SK-N-SH treated with all-trans-retinoic acid at 6 μM for 48 hours (cell line): ENCODE measurements at regions not wholly inside any gene's neighbourhood (a gene's known extent, or its start where the extent isn't known, plus 50 kb on each side); places are given as distances from the start of the nearest gene placed in this dataset.

Experiments
- CSDC2 ChIP-seq: fragments of 250-450 bp; sonication (Bioruptor Pico); IDR thresholded peaks from 2 replicates; pipeline ENCODE4 v1.5.0; 2020; ENCODE audit warnings: mild to moderate bottlenecking, moderate library complexity
- ESRRG ChIP-seq: fragments of 250-450 bp; sonication (Bioruptor Pico); IDR thresholded peaks from 2 replicates; pipeline ENCODE4 v1.6.1; 2021; ENCODE audit warnings: mild to moderate bottlenecking
- ISL1 ChIP-seq: fragments of 250-450 bp; sonication (Bioruptor Pico); IDR thresholded peaks from 2 replicates; pipeline ENCODE4 v2.1.2; 2022; ENCODE audit warnings: mild to moderate bottlenecking, moderate library complexity
- OSR1 ChIP-seq: fragments of 250-450 bp; sonication (Bioruptor Pico); IDR thresholded peaks from 2 replicates; pipeline ENCODE4 v1.8.0; 2022; ENCODE audit warnings: moderate library complexity, mild to moderate bottlenecking, inconsistent platforms
- PPARA ChIP-seq: fragments of 250-450 bp; sonication (Bioruptor Pico); IDR thresholded peaks from 2 replicates; pipeline ENCODE4 v1.5.0; 2020; ENCODE audit warnings: mild to moderate bottlenecking, borderline replicate concordance
- RARB ChIP-seq: fragments of 250-450 bp; sonication (Bioruptor Pico); IDR thresholded peaks from 2 replicates; pipeline ENCODE4 v1.8.0; 2021; ENCODE audit warnings: mild to moderate bottlenecking, moderate library complexity
- TOX ChIP-seq: fragments of 250-450 bp; sonication (Bioruptor Pico); IDR thresholded peaks from 2 replicates; pipeline ENCODE4 v1.8.0; 2021; ENCODE audit warnings: mild to moderate bottlenecking, moderate library complexity, borderline replicate concordance
- ZC3H10 ChIP-seq: fragments of 250-450 bp; sonication (Bioruptor Pico); IDR thresholded peaks from 2 replicates; pipeline ENCODE4 v1.5.1; 2021; ENCODE audit warnings: mild to moderate bottlenecking, moderate library complexity
- ZFP30 ChIP-seq: fragments of 450-650 bp; formaldehyde crosslinking; IDR thresholded peaks from 2 replicates; pipeline ENCODE4 v1.5.0; 2022; ENCODE audit warnings: mild to moderate bottlenecking, moderate library complexity
- ZNF565 ChIP-seq: fragments of 450-650 bp; formaldehyde crosslinking; conservative IDR thresholded peaks from 2 replicates; pipeline ENCODE4 v1.5.0; 2020; ENCODE audit warnings: low read depth, mild to moderate bottlenecking, moderate library complexity
- ZNF8 ChIP-seq: fragments of 450-650 bp; formaldehyde crosslinking; IDR thresholded peaks from 2 replicates; pipeline ENCODE4 v1.5.0; 2020; ENCODE audit warnings: mild to moderate bottlenecking, moderate library complexity
- TF ChIP-seq, protein P1 (sequence below): fragments of 250-450 bp; sonication (Bioruptor Pico); IDR thresholded peaks from 2 replicates; pipeline ENCODE4 v1.5.0; 2020; ENCODE audit warnings: mild to moderate bottlenecking, moderate library complexity
- TF ChIP-seq, protein P2 (sequence below): fragments of 250-450 bp; sonication (Bioruptor Pico); IDR thresholded peaks from 2 replicates; pipeline ENCODE4 v1.8.0; 2020; ENCODE audit warnings: mild to moderate bottlenecking, moderate library complexity, borderline replicate concordance
- TF ChIP-seq, protein P3 (sequence below): fragments of 250-450 bp; sonication (Bioruptor Pico); IDR thresholded peaks from 2 replicates; pipeline ENCODE4 v1.8.0; 2021; ENCODE audit warnings: low read depth, mild to moderate bottlenecking, moderate library complexity, borderline replicate concordance

DNA sequence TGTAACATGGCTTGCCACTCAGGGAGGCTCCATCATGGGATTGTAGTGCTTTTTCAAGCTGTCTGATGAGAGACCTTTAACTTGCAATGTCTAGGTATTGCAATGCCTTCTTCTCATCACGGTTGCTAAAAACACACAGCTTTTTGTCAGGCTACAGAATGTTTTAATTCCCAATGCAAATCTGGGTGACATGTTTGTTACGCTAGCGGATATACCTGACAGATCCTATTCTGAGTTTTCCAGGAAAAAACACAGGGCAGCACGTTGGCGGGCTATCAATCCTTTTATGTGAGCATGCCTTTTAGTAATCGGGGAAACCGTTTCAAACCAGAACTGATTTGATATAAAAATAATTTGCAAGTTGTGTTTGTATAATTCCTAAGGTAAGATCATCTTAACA is 577.2 kb upstream of the MAP3K7 start:
- TF ChIP-seq ZFP30 (CRISPR knock-in tag) (no peak), OSR1 (CRISPR knock-in tag) (no peak), RARB (CRISPR knock-in tag) (no peak), ZNF8 (no peak), ESRRG (CRISPR knock-in tag) (no peak), PPARA (CRISPR knock-in tag) (no peak), ISL1 (CRISPR knock-in tag) (no peak), CSDC2 (CRISPR knock-in tag) (no peak), TOX (CRISPR knock-in tag) (no peak), ZNF565 (CRISPR knock-in tag) (no peak), ZC3H10 (CRISPR knock-in tag) (no peak)
- TF ChIP-seq, protein P1, sequence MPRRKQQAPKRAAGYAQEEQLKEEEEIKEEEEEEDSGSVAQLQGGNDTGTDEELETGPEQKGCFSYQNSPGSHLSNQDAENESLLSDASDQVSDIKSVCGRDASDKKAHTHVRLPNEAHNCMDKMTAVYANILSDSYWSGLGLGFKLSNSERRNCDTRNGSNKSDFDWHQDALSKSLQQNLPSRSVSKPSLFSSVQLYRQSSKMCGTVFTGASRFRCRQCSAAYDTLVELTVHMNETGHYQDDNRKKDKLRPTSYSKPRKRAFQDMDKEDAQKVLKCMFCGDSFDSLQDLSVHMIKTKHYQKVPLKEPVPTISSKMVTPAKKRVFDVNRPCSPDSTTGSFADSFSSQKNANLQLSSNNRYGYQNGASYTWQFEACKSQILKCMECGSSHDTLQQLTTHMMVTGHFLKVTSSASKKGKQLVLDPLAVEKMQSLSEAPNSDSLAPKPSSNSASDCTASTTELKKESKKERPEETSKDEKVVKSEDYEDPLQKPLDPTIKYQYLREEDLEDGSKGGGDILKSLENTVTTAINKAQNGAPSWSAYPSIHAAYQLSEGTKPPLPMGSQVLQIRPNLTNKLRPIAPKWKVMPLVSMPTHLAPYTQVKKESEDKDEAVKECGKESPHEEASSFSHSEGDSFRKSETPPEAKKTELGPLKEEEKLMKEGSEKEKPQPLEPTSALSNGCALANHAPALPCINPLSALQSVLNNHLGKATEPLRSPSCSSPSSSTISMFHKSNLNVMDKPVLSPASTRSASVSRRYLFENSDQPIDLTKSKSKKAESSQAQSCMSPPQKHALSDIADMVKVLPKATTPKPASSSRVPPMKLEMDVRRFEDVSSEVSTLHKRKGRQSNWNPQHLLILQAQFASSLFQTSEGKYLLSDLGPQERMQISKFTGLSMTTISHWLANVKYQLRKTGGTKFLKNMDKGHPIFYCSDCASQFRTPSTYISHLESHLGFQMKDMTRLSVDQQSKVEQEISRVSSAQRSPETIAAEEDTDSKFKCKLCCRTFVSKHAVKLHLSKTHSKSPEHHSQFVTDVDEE (CRISPR knock-in tag), result no peak
- TF ChIP-seq, protein P2, sequence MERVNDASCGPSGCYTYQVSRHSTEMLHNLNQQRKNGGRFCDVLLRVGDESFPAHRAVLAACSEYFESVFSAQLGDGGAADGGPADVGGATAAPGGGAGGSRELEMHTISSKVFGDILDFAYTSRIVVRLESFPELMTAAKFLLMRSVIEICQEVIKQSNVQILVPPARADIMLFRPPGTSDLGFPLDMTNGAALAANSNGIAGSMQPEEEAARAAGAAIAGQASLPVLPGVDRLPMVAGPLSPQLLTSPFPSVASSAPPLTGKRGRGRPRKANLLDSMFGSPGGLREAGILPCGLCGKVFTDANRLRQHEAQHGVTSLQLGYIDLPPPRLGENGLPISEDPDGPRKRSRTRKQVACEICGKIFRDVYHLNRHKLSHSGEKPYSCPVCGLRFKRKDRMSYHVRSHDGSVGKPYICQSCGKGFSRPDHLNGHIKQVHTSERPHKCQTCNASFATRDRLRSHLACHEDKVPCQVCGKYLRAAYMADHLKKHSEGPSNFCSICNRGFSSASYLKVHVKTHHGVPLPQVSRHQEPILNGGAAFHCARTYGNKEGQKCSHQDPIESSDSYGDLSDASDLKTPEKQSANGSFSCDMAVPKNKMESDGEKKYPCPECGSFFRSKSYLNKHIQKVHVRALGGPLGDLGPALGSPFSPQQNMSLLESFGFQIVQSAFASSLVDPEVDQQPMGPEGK, result no peak
- TF ChIP-seq, protein P3, sequence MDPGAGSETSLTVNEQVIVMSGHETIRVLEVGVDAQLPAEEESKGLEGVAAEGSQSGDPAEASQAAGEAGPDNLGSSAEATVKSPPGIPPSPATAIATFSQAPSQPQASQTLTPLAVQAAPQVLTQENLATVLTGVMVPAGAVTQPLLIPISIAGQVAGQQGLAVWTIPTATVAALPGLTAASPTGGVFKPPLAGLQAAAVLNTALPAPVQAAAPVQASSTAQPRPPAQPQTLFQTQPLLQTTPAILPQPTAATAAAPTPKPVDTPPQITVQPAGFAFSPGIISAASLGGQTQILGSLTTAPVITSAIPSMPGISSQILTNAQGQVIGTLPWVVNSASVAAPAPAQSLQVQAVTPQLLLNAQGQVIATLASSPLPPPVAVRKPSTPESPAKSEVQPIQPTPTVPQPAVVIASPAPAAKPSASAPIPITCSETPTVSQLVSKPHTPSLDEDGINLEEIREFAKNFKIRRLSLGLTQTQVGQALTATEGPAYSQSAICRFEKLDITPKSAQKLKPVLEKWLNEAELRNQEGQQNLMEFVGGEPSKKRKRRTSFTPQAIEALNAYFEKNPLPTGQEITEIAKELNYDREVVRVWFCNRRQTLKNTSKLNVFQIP (CRISPR knock-in tag), result no peak
